ENCODE measurements at regions not wholly inside any gene's neighbourhood (a gene's known extent, or its start where the extent isn't known, plus 50 kb on each side); places are given as distances from the start of the nearest gene placed in this dataset.

GRCh38 chr13:107466326-107467099, 748.8 kb downstream of the LIG4 start:
- Histone ChIP-seq H3K9me3 (replicated peaks; ENCODE audit: control insufficient read depth, insufficient read depth, low read length) (no peaks in the 10 kb centered on the region), H2AFZ (ENCODE audit: low read depth, low read length) (no peak overlapping the region), H3K79me2 (ENCODE audit: control insufficient read depth, insufficient read depth, low read length) (no peaks in the 10 kb centered on the region), H3K9me1 (replicated peaks; ENCODE audit: control insufficient read depth, extremely low read depth, insufficient read depth, low read length) (no peaks in the 10 kb centered on the region), H3K9ac (replicated peaks; ENCODE audit: extremely low read depth, insufficient read depth, low read length) (no peak overlapping the region), H3K36me3 (ENCODE audit: control insufficient read depth in 2 of 2, extremely low read depth in 1 of 2, insufficient read depth in 2 of 2, low read length in 2 of 2) (no peaks in the 10 kb centered on the region), H3K27me3 (ENCODE audit: control insufficient read depth in 2 of 2, insufficient read depth in 2 of 2, low read length in 2 of 2) (no peaks in the 10 kb centered on the region), H3K4me2 (ENCODE audit: insufficient read depth, low read length) (no peak overlapping the region), H3K27ac (ENCODE audit: insufficient read depth, low read depth, low read length) (no peak overlapping the region), H4K20me1 (replicated peaks; ENCODE audit: control insufficient read depth, extremely low read depth, insufficient read depth, low read length) (no peaks in the 10 kb centered on the region), H3K4me1 (ENCODE audit: control insufficient read depth, extremely low read depth, insufficient read depth, low read length) (peaks cover 7% of the 10 kb centered on the region), H3K4me3 (replicated peaks in 1 of 3; ENCODE audit: insufficient read depth in 1 of 3, low read depth in 1 of 3, low read length in 3 of 3) (no peak overlapping the region)
- POLR2A ChIA-PET: no interaction called here
- TF ChIP-seq FOS (IDR thresholded peaks at IDR 0.05; ENCODE audit: borderline replicate concordance, insufficient read depth, low read length): peak; percentile 65
- TF ChIP-seq, protein P1, sequence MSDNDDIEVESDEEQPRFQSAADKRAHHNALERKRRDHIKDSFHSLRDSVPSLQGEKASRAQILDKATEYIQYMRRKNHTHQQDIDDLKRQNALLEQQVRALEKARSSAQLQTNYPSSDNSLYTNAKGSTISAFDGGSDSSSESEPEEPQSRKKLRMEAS (IDR thresholded peaks at IDR 0.05; ENCODE audit: insufficient read depth, insufficient read length): no peak
- TF ChIP-seq GATA2 (IDR thresholded peaks at IDR 0.05; ENCODE audit: insufficient read depth, insufficient read length, low read depth, low read length): no peak
- TF ChIP-seq MYC (IDR thresholded peaks at IDR 0.05; ENCODE audit: low read depth, low read length): no peak
- peak; percentile 78 for TF ChIP-seq JUN (IDR thresholded peaks at IDR 0.05; ENCODE audit: borderline replicate concordance, insufficient read depth, insufficient read length, low read depth)
- TF ChIP-seq, protein P2, sequence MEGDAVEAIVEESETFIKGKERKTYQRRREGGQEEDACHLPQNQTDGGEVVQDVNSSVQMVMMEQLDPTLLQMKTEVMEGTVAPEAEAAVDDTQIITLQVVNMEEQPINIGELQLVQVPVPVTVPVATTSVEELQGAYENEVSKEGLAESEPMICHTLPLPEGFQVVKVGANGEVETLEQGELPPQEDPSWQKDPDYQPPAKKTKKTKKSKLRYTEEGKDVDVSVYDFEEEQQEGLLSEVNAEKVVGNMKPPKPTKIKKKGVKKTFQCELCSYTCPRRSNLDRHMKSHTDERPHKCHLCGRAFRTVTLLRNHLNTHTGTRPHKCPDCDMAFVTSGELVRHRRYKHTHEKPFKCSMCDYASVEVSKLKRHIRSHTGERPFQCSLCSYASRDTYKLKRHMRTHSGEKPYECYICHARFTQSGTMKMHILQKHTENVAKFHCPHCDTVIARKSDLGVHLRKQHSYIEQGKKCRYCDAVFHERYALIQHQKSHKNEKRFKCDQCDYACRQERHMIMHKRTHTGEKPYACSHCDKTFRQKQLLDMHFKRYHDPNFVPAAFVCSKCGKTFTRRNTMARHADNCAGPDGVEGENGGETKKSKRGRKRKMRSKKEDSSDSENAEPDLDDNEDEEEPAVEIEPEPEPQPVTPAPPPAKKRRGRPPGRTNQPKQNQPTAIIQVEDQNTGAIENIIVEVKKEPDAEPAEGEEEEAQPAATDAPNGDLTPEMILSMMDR (IDR thresholded peaks at IDR 0.05; ENCODE audit: extremely low read depth in 1 of 2, insufficient read depth in 1 of 2, low read depth in 1 of 2, low read length in 2 of 2): no peak
- TF ChIP-seq POLR2A (IDR thresholded peaks at IDR 0.05; ENCODE audit: low read depth, low read length): no peak
- CTCF ChIA-PET: no interaction called here
- FAIRE-seq: peak; percentile 89
- dilution Hi-C loops (cut with MboI; ENCODE audit: extremely low pct_ligation_motif_present, low sequenced_read_pairs): no loop called here
- BruUV-seq (replicated peaks): no TSS peak
- DNase-seq (ENCODE audit: low read depth, low spot score): peak; percentile 80
- intact Hi-C loops (cut with micrococcal nuclease): loop anchor here (2.0 kb wide), 1 partner anchor 16 kb away; no protein-coding TSS in a partner anchor
